DND-41 (cell line): ENCODE measurements at regions not wholly inside any gene's neighbourhood (a gene's known extent, or its start where the extent isn't known, plus 50 kb on each side); places are given as distances from the start of the nearest gene placed in this dataset.
"Not testable (repeated sequence)": the region's sequence is repeated elsewhere in the genome, so short reads cannot be mapped to it uniquely, and the experiment has no call there.

Experiments
- CTCF ChIP-seq: IDR thresholded peaks from 2 replicates; pipeline ENCODE4 v1.5.1; 2012; ENCODE audit warnings: borderline replicate concordance, low read length, moderate library complexity, mild to moderate bottlenecking; ENCODE audit not compliant: poor library complexity, severe bottlenecking; ENCODE audit errors: extremely low read depth
- EZH2 ChIP-seq: IDR thresholded peaks from 3 replicates; pipeline ENCODE4 v1.6.1; 2012; ENCODE audit warnings: borderline replicate concordance, low read depth, mild to moderate bottlenecking, moderate library complexity, low read length, inconsistent platforms; ENCODE audit not compliant: severe bottlenecking

GRCh38 chr7:106445366-106445765 lies 160.6 kb upstream of the NAMPT start:
- not testable (repeated sequence) for TF ChIP-seq CTCF, EZH2
